Endodermal cell (in vitro differentiated cells): ENCODE measurements at regions not wholly inside any gene's neighbourhood (a gene's known extent, or its start where the extent isn't known, plus 50 kb on each side); places are given as distances from the start of the nearest gene placed in this dataset.

ENCODE experiments used
- DNase-seq: peaks from one replicate; pipeline ENCODE4 v3.0.0-alpha.2; 2017
- H3K27ac ChIP-seq: 2 replicates; pipeline ENCODE4 v1.5.1; 2013; ENCODE audit warnings: mild to moderate bottlenecking, low read depth, low read length, moderate library complexity
- H3K27me3 ChIP-seq: 2 replicates; pipeline ENCODE4 v1.6.1; 2013; ENCODE audit warnings: mild to moderate bottlenecking, low read length, moderate library complexity; ENCODE audit not compliant: insufficient read depth, control insufficient read depth, poor library complexity, severe bottlenecking
- H3K36me3 ChIP-seq: 2 replicates; pipeline ENCODE4 v1.7.0; 2013; ENCODE audit warnings: mild to moderate bottlenecking, low read length, moderate library complexity; ENCODE audit not compliant: control insufficient read depth, insufficient read depth
- H3K4me1 ChIP-seq: one replicate; pipeline ENCODE4 v1.7.0; 2013; ENCODE audit warnings: low read length; ENCODE audit not compliant: control insufficient read depth, insufficient read depth
- H3K4me3 ChIP-seq: 2 replicates; pipeline ENCODE4 v1.5.1; 2013; ENCODE audit warnings: mild to moderate bottlenecking, low read length, moderate library complexity
- H3K9ac ChIP-seq: 2 replicates; pipeline ENCODE4 v1.6.1; 2013; ENCODE audit warnings: mild to moderate bottlenecking, low read length, moderate library complexity; ENCODE audit not compliant: poor library complexity, severe bottlenecking; ENCODE audit errors: extremely low read depth
- H3K9me3 ChIP-seq: 2 replicates; pipeline ENCODE4 v1.6.1; 2013; ENCODE audit warnings: mild to moderate bottlenecking, low read length, moderate library complexity; ENCODE audit not compliant: control insufficient read depth
- H3K27ac Mint-ChIP-seq: 2 replicates; pipeline ENCODE4 v1.8.0; 2020; ENCODE audit warnings: mixed read lengths
- H3K27me3 Mint-ChIP-seq: 2 replicates; pipeline ENCODE4 v1.8.0; 2021; ENCODE audit warnings: mild to moderate bottlenecking, mixed read lengths; ENCODE audit not compliant: insufficient read depth
- H3K36me3 Mint-ChIP-seq: 2 replicates; pipeline ENCODE4 v1.8.0; 2020; ENCODE audit warnings: low read depth, mixed read lengths
- H3K4me1 Mint-ChIP-seq: 2 replicates; pipeline ENCODE4 v1.8.0; 2020; ENCODE audit warnings: mixed read lengths
- H3K4me3 Mint-ChIP-seq: 2 replicates; pipeline ENCODE4 v1.8.0; 2020; ENCODE audit warnings: mild to moderate bottlenecking, moderate library complexity, mixed read lengths
- H3K9me3 Mint-ChIP-seq: 2 replicates; pipeline ENCODE4 v1.8.0; 2020; ENCODE audit warnings: mild to moderate bottlenecking, mixed read lengths
- WGBS, 2 experiments: methylation state at CpG; one replicate each; pipeline versions ENCODE4 v1.1.5 to v1.1.7; 2013; ENCODE audit warnings: missing lambda C conversion rate in 2 of 2, mixed read lengths in 1 of 2; ENCODE audit not compliant: insufficient coverage in 1 of 2, insufficient read length in 1 of 2; 5-methylcytosine and 5-hydroxymethylcytosine counted together
- TF ChIP-seq, protein P1 (sequence below): fragments of 200-600 bp; sonication (generic); conservative IDR thresholded peaks from 2 replicates; pipeline ENCODE4 v1.5.0; 2021; ENCODE audit warnings: antibody characterized with exemption, mild to moderate bottlenecking

DNA sequence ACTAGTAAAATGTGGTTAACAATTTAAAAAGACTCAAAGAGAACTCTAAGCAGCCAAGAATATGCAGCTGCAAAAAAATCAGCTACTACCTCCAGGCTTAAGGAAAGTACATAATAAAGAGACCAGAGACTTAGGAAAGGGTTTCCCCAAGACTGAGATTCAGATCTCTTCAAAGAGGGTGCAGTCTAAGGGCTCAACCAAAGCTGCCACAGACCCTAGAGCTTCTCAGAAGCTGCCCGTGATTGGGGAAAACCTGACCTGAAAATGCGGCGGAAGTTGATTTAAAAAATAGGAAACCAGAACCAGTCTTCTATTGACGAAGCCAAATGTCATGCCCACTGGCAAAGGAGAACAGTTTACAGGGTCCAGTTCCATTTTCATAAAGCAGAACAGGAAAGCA, 516.8 kb upstream of the MARCKS start:
- Mint-ChIP-seq H3K27me3 (no peaks in the 10 kb centered on the region), H3K36me3 (no peaks in the 10 kb centered on the region)
- WGBS, 2 experiments = 88 to 95% methylated on average over 4 of the region's 4 CpGs

DNA sequence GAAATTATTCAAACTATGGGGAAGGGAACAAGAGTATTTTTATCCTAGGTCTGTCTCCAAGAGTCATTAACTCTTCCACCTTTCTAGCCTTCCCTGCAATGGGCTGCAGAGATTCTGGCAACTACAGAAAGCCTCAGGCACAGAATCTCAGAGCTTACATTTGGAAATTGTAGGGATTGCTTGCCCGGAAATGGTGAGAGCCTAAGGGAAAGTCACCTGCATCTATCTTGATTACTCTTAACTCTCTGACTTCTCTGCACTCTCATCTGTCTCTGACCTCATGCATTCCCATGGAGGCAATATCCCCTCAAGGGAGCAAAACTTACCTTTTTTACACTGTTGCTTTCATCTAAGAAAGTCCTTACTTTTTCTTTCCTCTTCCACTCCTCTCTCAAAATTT, 513.2 kb upstream of the MARCKS start:
- Histone ChIP-seq H3K4me3 (no peak overlapping the region), H3K9me3 (no peaks in the 10 kb centered on the region), H3K27me3 (no peaks in the 10 kb centered on the region), H3K4me1 (no peaks in the 10 kb centered on the region), H3K9ac (no peak overlapping the region), H3K27ac (no peak overlapping the region), H3K36me3 (no peaks in the 10 kb centered on the region)
- Mint-ChIP-seq H3K36me3 (no peaks in the 10 kb centered on the region), H3K9me3 (no peaks in the 10 kb centered on the region), H3K27ac (no peak overlapping the region), H3K4me3 (no peak overlapping the region), H3K4me1 (peaks cover 9% of the 10 kb centered on the region), H3K27me3 (no peaks in the 10 kb centered on the region)
- WGBS, 2 experiments = 87 to 100% methylated on average over 1 of the region's 1 CpG
- DNase-seq = no peak
- TF ChIP-seq, protein P1, sequence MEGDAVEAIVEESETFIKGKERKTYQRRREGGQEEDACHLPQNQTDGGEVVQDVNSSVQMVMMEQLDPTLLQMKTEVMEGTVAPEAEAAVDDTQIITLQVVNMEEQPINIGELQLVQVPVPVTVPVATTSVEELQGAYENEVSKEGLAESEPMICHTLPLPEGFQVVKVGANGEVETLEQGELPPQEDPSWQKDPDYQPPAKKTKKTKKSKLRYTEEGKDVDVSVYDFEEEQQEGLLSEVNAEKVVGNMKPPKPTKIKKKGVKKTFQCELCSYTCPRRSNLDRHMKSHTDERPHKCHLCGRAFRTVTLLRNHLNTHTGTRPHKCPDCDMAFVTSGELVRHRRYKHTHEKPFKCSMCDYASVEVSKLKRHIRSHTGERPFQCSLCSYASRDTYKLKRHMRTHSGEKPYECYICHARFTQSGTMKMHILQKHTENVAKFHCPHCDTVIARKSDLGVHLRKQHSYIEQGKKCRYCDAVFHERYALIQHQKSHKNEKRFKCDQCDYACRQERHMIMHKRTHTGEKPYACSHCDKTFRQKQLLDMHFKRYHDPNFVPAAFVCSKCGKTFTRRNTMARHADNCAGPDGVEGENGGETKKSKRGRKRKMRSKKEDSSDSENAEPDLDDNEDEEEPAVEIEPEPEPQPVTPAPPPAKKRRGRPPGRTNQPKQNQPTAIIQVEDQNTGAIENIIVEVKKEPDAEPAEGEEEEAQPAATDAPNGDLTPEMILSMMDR = no peak

More for the DNA sequence above, 516.8 kb upstream of the MARCKS start:
- Histone ChIP-seq H3K4me3 (no peak overlapping the region), H3K4me1 (no peaks in the 10 kb centered on the region), H3K36me3 (no peaks in the 10 kb centered on the region), H3K9ac (no peak overlapping the region), H3K27me3 (no peaks in the 10 kb centered on the region), H3K9me3 (no peaks in the 10 kb centered on the region), H3K27ac (no peak overlapping the region)
- TF ChIP-seq, protein P1 = no peak
- H3K4me1 Mint-ChIP-seq = peaks cover 3% of the 10 kb centered on the region
- no peak overlapping the region for H3K27ac Mint-ChIP-seq
- no peak overlapping the region for H3K4me3 Mint-ChIP-seq
- no peaks in the 10 kb centered on the region for H3K9me3 Mint-ChIP-seq
- DNase-seq = no peak

DNA sequence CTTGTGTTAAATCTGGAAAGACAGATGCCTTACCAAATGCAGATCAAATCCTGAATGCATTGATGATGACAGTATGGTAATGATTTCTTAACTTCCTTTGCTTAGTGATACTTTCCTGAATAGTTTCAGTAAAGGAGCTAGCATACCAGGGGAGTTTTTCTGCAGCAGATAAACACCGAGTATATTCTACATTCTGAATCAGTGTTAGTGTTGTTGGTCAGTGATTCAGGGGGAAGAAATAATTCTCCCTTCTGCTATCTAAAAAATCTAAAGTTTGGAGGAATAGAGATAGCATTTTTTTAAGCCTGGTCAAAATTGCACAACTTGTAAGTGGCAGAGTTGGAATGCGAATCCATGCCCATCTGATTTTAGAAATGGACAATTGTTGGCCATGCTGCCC, 512.2 kb upstream of the MARCKS start:
- 98 to 100% methylated on average over 1 to 2 of the region's 2 CpGs for WGBS, 2 experiments
- Mint-ChIP-seq H3K27ac (no peak overlapping the region), H3K27me3 (no peaks in the 10 kb centered on the region), H3K9me3 (no peaks in the 10 kb centered on the region), H3K4me1 (peaks cover 7% of the 10 kb centered on the region), H3K4me3 (no peak overlapping the region), H3K36me3 (no peaks in the 10 kb centered on the region)
- H3K27me3 ChIP-seq = no peaks in the 10 kb centered on the region
- no peaks in the 10 kb centered on the region for H3K4me1 ChIP-seq
- no peak overlapping the region for H3K9ac ChIP-seq
- H3K9me3 ChIP-seq = no peaks in the 10 kb centered on the region
- no peaks in the 10 kb centered on the region for H3K36me3 ChIP-seq
- TF ChIP-seq, protein P1 = no peak
- H3K4me3 ChIP-seq = no peak overlapping the region
- no peak overlapping the region for H3K27ac ChIP-seq
- no peak for DNase-seq
